Suppressor macrophage (primary cell): ENCODE measurements at regions not wholly inside any gene's neighbourhood (a gene's known extent, or its start where the extent isn't known, plus 50 kb on each side); places are given as distances from the start of the nearest gene placed in this dataset.

ENCODE experiments used
- DNase-seq, 4 experiments: peaks; one replicate each; pipeline ENCODE4 v3.0.0-alpha.2; 2020 to 2022

DNA sequence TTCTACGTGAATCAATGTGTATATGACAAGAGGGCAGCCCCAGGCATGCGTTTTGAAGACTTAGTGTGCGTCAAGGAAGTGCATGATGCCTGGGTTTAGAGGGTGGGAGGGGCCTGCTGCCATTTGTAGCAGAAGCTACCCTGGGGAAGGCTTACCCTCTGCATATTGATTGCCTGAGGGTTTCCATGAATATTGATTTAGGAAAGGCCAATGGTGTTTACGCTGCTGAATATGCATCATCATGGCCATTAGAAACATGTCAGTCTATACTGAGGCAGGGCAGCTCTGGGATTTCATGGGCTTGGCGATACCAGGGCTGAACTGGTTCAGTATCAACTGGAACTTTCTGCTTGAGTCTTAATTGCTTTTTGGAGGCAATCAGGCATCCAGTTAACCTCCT is 259.3 kb downstream of the DCDC2C start:
- DNase-seq = no peak

DNA sequence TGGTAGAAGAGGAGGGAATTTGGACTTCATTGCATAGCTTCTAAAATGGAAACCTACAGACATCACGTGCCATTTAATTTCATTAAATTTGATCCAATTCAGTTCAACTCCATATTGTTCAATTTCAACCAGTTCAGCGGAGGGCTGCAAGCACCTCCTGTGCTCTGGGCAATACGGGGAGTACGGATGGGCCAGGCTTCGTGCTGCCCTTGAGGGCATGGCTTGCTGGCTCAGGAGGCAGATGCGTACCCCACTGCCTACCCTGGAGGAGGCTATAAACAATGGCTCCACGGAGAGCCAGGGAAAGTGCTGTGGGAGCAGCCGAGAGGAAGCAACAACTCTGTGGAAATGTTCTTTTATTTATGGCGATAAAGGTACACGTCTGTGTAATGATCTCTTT is 261.8 kb downstream of the DCDC2C start:
- DNase-seq = no peak

DNA sequence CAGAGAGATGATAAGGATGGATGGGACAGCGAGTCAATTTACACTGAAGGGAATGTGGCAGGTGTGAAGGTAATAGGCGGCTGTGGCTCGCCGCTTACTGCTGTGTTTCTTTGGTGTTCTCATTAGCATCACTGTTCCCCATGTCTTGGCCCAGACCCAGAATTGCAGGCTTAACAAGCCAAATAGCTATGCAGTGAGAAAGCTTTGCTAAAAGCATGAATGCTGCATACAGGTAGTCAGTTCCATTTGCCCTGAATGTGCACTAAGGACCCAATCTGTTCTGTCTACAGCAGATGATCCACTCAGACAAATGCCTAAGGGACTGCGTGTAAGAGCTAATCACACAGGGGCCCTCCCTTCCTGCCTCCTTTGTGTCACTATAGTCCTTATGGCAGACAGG is 262.6 kb downstream of the DCDC2C start:
- no peak for DNase-seq

DNA sequence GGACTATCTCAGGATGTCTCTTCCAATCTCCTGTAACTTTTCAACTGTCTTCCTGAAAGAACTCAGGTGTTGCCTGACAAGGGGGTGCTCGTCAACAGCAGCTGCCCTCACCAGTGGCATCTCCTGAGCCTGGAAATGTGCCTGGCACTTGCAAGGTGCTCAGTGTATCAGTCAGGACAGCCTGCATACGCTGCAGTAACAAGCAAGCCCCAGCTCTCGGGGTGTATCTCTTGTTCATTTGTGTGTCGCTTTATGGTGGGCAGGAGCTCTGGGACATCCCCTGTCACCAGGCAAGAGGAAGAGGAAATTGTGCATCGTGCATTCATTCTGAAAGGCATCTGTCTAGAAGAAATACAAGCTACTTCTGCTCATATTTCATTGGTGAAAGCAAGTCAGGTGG is 263.1 kb downstream of the DCDC2C start:
- no peak for DNase-seq

DNA sequence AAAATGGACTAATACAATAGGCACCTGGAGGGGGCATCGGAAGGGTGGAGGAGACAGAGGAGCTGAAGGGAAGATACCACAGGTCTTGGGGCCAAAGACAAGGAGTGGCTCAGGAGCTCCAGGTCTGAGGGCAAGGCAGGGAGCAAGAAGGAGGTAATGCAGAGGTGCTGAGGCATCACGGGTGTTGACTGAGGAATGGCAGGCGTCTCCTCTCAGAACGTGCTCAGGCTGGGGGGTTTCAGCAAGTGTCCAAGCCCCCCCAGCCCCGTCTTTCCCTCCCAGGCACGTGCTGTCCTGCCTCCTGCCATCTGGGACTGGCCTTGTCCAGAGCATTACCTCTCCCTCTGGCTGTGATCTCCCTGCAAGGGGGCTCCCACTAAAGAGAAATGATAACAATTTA is 265.4 kb downstream of the DCDC2C start:
- no peak for DNase-seq

DNA sequence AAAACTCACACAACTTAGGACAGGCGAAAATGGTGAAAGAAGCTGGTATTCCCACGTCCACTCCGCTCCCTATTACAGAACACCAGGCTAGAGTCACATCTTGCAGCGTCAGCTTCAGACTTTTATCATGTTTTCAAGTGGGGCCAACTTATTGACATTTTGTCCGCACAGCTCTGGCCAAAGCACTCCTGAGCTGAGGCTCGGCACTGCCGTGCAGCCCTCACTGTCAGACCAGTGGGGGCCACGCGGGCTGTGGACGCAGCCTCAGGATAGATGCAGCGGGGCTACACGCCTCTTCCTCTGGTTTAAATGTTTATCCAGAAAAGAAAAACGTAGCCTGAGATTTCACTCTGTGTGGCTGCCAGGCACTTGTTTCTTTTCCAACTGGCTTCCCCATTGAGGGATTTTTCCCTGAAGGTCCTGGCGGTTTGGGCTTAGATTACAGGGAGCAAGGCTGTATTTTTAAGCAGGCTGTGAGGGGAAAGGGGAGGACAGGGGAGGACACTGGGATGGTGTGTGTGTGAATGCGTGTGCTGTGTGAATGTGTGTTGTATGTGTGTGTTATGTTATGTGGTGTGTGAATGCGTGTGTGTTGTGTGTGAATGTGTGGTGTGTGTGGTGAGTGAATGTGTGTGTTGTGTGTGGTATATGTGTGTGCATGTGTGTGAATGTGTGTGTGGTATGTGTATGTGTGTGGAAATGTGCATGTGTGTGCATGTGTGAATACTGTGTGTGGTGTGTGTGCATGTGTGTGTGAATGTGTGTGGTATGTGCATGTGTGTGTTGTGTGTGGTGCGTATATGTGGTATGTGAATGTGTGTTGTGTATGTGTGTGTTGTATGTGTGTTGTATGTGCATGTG is 267.6 kb downstream of the DCDC2C start:
- DNase-seq = no peak

DNA sequence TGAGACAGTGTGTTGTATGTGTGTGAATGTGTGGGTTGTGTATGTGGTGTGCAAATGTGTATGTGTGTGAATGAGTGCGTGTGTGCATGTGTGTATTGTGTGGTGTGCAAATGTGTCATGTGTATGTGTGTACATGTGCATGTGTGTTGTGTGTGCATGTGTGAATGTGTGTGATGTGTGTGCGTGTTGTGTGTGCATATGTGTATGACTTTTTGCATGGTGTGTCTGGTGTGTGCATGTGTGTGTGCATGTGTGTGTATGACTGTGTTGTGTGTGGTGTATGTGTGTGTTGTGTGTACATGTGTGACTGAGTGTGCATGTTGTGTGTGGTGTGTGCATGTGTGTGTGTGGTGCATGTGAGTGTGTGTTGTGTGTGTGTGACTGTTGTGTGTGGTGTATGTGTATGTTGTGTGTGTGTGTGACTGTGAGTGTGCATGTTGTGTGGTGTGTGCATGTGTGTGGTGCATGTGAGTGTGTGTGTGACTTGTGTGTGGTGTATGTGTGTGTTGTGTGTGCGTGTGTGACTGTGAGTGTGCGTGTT is 268.3 kb downstream of the DCDC2C start:
- DNase-seq = no peak

DNA sequence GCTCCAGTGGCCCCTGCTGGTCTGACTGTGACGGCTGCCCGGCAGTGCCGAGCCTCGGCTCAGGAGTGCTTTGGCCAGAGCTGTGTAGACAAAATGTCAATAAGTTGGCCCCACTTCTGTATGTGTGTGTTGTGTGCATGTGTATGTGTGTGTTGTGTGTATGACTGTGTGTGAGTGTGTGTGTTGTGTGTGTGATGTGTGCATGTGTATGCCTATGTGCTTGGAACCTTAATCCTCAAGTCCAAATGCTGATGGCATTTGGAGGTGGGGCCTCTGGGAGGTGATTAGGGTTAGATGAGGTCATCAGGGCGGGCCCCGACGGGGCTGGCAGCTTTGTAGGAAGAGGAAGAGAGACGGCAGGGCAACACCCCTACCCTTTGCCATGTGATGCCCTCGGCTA is 269.0 kb downstream of the DCDC2C start:
- DNase-seq = no peak

DNA sequence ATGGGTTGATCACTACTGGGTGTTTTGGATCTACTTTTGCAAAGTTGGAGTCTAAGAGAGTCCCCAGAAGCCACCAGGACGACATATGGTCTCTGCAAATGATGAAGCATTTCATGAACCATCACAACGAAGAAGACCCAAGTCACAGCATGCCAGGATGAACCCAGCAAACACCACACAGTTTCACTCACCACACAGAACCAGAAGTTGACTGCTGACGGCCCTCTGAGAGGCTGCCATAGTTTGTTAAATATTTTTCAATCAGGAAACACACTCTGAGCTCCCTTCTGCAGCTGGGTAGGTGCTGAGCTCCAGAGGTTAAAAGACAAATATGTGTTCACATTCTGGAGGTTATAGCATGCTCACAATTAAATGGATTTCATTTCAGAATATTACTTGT is 271.4 kb downstream of the DCDC2C start:
- DNase-seq = no peak

DNA sequence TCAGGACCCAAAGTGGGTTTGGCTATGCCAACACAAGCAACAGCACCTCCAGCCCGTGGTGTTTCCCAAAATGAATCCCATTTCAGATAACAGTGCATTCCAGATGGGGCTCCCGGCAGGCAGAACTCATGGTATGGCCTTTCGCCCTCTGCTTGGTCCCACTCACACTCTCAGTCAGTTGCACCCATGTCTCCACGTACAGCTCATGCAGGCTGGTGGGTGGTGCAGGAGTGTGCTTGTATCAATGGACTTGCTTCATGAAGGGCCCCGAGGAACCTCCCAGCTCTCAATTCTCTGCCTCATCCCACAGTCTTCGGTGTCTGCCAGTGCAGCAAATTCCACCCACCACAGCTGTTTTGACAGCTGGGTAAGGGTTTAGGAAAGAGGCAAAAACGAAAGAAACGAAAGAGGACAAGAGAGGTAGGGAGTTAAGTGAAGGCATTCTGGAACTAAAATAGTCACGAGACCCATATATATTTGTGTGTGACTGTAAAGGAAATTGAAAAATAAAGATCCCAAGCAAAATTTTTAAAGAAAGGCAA is 278.1 kb downstream of the DCDC2C start:
- no peak for DNase-seq

DNA sequence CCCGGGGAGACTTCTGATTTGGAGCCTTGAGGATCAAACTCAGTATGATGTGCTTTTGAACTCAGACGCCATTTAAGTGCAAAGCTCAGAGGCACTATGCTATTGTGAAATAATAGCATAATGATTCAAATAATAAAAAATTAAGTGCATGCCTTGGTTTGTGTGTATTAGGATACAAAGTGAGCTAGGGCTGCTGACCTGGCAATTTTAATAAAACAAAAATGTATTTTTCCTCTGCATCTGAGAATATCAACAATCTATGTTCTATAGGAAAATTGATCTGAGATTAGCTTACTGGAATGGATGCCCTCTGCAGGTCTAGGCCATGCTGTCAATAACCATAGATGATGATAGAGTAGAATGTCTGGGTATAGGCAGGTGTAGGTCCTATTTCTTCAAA is 278.8 kb downstream of the DCDC2C start:
- no peak for DNase-seq

DNA sequence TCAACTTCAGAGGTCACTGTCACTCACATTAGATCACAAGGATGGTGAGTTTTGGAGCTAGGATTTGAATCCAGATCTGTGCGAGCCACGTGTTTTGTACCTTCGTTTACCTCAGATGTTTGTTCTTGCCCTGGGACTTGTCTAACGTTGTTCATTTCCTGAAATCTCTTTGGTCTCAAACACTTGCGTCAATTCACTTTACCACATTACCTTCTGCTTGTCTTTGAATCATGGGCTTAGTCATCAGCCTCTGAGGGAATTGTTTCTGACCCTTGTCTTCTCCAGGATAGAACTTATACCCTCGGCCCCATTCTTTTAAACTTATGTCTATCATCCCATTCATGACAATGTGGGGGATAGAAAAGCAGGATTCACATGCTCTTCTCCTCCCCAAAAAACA is 282.7 kb downstream of the DCDC2C start:
- no peak for DNase-seq

DNA sequence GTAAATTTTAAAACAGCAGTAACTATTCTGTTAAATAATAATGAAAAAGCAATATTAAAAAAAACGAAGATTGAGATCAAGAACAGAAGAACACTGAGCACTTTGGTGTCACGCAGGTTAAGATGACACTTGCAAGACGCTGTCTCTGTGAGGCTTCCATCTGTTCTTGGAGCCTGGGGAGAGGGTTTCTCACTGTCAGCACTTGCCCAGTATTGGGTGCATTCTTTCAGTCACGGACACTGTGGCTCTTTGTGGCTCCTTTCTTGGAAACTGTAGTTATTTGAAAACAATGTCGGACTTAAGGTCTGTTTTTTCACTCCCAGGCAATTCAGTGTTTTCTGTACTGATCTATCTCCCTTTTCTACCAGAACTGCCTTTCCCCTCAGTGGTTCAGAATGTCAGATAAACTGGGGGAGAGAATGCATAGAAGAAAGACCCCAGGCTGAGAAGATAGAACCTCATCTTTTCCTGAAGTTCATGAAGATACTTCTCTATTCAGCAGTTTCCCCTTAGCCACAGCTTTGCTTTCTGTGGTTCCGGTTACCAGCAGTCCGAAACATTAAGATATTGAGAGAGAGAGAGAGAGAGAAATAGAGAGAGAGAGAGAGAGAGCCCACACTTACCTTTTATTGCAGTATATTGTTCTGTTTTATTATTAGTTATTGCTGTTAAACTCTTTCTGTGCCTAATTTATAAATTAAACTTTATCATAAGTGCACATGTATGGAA is 283.3 kb downstream of the DCDC2C start:
- no peak for DNase-seq

DNA sequence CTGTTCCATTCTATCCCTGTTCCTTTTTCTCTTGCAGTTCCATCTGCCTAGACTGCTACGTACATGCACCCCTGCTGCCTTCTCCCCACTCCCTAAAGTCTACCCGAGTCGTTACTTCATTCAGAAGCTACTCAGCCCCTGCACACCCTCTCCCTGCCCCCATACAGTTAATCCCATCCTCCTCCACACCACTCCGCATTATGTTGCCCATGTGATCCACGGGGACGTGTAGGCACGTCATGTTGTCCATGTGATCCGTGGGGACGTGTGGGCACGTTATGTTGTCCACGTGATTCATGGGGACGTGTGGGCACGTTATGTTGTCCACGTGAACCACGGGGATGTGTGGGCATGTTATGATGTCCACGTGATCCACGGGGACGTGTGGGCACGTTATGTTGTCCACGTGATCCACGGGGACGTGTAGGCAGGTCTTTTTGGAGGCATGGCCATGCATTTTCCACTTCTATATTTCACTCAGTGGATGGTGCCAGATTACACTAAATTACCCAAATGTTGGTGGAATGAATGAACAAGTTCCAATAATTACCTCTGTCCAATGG is 299.5 kb downstream of the DCDC2C start:
- DNase-seq = no peak

DNA sequence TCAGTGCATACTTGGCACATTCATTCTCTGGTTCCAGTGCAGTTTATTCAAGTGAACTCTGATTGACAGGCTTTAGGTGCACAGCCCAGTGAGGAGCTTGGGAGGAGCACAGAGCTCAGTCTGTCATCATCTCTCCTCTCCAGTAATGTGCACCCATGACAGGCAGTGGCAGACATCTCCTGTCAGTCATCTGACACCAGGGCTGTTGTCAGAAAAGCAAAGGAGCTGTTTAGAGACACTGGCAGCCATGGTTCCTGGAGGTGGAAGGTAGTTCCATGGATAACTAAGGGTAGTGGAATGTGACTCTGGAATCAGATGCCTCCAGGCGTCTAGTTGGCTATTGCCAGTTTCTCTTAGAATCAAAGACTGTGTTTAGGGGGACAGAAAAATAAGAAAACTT is 308.8 kb downstream of the DCDC2C start:
- no peak for DNase-seq

DNA sequence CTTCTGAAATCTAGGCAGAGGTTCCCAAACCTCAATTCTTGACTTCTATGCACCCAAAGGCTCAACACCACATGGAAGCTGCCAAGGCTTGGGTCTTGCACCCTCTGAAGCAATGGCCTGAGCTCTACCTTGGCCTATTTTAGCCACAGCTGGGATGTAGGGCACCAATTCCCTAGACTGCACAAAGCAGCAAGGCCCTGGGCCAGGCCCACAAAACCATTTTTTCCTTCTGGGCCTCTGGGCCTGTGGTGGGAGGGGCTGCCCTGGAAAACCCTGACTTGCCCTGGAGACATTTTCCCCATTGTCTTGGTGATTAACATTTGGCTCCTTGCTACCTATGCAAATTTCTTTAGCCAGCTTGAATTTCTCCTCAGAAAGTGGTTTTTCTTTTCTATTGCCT is 315.2 kb downstream of the DCDC2C start:
- no peak for DNase-seq

DNA sequence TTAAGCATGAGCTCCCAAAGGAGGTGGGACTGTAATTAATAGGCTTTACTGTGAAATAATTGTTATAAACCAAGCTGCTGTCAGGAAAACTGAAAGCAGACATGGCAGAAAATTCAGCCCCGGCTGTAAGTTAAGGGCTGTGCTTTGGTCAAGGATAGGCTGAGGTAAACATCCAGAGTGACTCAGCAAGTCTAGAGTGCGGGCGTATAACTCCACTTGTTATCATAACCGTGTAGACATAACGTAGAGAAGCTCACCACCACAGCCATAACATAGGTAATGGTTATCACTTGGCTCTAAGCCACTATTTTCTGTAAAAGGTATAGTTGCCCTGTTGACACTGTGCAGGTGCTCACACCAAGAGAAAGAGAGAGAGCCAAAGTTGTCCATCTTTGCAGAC is 316.8 kb downstream of the DCDC2C start:
- DNase-seq = no peak

DNA sequence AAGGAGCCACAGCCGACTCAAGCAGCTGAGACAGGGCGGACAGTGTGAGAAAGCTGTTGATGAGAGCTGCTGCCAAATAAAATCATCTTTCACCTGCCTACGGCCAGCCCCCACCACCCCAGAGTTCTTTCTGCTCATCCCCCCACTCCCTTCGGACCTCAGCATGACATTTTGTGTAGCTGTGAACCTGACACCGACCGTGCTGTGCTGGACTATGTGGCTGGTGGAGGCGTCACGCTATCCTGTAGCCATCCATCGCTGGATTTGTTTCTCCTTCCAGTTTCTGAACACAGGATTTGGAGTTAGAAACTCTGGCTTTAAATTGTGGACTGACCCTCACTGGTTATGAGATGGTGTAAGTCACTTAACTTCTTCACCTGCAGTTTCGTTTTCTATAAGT is 317.3 kb downstream of the DCDC2C start:
- no peak for DNase-seq

DNA sequence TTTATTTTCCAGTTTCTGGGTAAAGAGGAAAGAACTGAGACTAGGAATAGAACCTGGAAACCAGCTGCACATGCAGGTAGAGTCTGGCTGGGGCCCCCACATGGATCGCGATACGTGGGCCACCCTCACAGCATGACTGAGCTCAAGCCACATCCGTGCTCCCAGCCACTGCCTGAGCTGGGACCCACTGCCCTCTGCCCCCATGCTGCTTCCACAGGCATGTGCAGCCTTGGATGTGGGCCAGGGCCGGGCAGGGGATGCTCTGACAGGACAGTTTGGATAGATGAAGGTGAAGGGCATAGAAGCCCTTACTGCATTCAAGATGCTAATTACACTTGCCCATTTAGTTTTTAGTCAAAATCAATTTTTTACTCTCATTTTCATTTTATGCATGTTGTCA is 321.2 kb downstream of the DCDC2C start:
- DNase-seq = no peak

DNA sequence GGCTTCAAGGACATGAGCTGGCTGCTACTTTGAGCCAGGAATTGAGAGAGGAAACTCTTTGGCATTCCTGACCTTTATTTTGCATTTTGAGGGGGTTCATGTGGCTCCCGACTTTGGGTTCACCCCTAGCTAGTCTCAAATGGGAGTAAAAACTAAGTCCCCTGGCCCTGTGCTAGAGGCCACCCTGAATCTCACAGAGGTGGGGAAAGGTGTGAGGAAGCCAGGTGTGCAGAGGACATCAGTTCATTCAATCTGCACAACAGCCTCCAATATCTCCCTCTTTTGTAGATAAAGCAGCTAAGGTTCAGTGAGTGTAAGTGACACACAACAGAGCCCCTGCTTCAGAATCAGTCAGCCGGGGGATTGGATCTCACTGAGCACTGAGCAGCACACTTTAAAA is 325.7 kb downstream of the DCDC2C start:
- DNase-seq = no peak

DNA sequence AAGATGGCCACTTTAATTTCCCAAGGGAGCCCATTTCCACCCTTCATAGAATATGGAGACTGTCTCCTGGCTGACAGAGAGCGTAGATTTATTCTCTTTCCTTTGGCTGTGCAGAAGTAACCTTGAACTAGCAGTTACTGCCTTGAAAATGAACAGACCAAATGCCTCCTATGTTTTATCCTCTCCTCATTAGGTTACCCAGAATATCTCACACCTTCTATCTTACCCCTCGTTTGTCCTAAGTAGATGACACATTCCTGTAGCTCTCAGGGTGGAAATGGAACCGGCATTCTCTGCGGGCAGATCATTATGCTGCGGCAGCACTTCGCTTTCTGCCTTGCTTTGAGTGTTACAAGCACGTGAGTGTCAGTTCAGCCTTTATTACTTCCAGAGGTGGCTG is 336.5 kb downstream of the DCDC2C start:
- no peak for DNase-seq

DNA sequence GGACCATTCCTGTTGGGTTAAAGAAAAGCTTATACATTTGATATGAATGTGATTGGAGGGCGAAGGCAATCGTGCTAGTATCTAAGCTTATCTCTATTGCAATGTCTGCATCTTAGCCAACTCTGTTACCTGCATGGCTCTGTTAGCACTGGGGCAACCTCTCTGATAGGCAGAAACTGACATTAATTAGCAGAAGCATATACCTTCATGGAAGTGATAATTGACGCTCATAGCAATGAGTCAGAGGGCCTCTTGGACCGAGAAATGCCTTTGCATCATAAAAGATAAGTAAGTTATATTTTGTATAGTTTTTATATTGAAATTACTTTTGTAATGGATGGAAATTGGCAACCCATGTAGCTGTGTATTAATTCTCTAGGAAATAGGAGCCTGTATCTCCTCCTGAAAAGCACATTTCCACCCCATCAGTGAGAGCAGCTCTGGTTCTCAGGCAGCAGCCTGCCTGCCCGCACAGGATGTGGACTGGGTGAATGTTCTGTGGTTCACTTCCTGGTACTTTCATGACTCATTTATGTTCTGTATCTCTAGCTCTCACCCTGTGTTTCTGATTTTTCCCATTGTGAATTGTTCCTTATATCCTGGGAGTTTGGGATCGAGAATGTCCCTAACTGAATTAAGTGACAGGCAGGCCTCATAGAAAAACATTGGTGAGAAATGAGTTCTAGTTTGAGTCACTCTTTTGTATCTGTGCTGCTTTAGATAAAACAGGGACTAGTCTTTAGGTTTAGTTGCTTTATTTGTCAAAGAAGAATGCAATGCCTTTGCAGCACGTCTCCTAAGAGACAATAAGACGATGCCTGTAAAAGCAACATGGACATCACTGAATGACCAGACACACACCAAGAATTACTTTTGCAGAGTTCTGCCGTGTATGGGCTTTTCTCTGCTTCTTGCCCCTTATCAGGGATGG is 344.9 kb downstream of the DCDC2C start:
- DNase-seq = peak in 1 of 4 experiments; percentile 4
